ENCODE measurements at regions not wholly inside any gene's neighbourhood (a gene's known extent, or its start where the extent isn't known, plus 50 kb on each side); places are given as distances from the start of the nearest gene placed in this dataset.

DNA sequence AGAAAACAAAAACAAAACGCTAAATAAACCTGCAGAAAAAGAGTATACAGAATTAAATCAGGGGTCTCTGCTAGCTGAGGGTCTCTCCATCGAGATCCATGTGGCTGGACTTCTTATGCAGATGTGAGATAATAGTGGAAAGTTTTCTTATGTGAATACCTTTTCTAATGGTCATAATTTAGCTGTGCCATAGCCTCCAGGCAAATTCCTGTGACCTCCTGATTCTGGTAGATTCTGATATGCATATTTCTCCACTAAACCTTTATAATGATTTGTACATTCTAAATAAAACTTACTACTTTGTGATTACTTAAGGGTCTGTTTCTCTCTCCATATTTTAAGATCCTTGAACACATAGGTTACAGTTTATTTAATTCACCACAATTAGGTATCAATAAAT lies 1002.6 kb downstream of the GALC start:
- in situ Hi-C loops (cut with HindIII; ENCODE audit: low pct_unique_long_range_greater_than_20kb, low sequenced_read_pairs), result no loop called here
- no peak for DNase-seq (ENCODE audit: low read depth)

DNA sequence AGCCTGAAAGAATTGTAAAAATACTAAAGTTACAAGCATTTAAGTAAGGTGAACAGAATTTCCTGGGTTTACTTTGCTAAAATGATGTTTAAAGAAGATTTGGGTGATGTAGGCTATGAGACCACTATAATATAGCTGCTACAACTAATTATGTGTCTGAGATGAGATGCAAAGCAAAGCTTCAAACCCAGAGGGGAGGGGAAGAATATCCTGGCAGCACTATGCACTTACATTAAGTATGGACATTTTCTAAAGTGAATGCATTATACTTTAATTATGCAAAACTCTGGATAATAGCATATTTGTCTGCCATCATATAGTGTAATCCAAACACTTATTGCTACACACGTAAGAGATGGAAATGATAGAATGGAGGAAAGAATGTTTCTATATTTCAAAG lies 1003.7 kb downstream of the GALC start:
- in situ Hi-C loops (cut with HindIII; ENCODE audit: low pct_unique_long_range_greater_than_20kb, low sequenced_read_pairs), result no loop called here
- no peak for DNase-seq (ENCODE audit: low read depth)

DNA sequence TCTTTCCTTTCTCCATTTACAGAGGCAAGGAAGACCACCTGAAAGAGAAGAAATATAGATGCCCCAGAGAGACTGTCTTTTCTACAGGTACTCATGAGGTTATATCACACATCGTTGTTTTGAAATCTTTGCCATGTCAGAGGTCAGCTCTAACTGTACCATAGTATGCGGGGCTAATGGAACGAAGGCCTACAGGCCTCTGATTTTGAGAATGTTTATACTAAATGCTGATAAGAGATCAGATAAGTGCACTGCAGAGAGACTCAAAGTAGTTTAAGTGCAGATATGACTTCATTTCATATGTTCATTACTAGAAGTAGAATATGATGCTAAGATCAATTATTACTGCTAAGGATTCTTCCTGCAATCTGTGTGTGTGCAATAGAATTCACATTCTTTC lies 1005.0 kb downstream of the GALC start:
- no peak for DNase-seq (ENCODE audit: low read depth)
- in situ Hi-C loops (cut with HindIII; ENCODE audit: low pct_unique_long_range_greater_than_20kb, low sequenced_read_pairs), result no loop called here

DNA sequence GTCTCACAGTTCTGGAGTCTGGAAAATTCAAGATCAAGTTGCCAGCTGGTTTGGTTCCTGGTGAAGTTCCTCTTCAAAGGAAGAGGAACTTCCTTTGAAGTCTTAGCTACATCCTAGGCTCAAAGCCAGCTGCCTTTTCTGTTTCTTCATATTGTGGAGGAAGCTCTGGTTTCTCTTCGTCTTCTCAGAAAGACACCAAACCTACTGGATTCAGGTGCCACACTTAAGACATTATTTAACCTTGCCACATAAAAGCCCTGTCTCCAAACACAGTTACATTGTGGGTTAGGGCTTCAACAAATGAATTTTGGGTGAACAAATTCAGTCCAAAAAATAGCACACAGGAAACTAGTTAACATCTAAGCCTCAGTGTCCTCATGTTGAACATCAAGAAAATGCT lies 1019.8 kb downstream of the GALC start:
- no peak for DNase-seq (ENCODE audit: low read depth)
- in situ Hi-C loops (cut with HindIII; ENCODE audit: low pct_unique_long_range_greater_than_20kb, low sequenced_read_pairs), result no loop called here

DNA sequence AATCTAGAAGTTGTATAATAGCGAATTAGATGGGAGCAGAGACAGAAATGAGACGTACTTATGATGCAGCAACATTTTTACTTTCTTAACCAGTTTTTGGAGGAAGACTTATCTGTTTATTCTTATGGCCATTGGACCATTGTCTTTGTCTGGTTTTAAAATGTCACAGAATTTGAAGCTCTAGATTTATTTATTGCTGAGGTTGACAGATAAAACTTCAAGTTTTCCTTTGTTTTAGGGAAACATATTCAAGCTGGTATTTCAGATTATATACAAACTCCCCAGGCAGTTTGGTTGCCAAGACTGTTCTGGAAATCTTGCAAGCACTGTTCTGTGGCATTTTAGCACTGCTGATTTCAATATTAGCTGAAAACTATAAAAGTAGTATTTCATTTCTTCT lies 1021.7 kb downstream of the GALC start:
- no peak for DNase-seq (ENCODE audit: low read depth)
- in situ Hi-C loops (cut with HindIII; ENCODE audit: low pct_unique_long_range_greater_than_20kb, low sequenced_read_pairs), result no loop called here

DNA sequence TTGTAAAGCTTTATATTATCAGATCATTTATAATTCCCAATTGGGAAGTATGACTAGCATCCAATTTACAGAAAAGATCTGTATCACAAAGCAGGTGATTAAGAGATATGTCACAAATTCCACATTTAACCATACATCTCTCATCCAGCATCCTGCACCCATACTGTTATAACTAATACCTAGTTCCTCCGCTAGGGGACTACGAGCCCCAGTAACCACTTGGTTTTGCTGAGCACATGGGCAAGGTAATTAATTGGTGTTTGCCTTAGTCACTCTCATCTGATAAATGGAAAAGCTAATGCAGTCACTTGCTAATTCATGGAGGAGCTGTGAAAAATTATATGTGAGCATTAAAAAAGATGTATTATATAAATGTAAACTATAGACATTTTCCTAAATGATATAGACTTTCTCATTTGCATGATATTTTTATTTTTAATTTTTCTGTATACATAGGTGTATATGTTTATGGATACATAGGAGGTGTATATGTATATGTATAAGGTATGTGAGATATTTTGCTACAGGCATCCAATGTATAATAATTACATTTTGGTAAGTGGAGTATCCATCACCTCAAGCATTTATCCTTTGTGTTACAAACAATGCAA lies 1031.8 kb downstream of the GALC start:
- no peak for DNase-seq (ENCODE audit: low read depth)
- in situ Hi-C loops (cut with HindIII; ENCODE audit: low pct_unique_long_range_greater_than_20kb, low sequenced_read_pairs), result no loop called here

DNA sequence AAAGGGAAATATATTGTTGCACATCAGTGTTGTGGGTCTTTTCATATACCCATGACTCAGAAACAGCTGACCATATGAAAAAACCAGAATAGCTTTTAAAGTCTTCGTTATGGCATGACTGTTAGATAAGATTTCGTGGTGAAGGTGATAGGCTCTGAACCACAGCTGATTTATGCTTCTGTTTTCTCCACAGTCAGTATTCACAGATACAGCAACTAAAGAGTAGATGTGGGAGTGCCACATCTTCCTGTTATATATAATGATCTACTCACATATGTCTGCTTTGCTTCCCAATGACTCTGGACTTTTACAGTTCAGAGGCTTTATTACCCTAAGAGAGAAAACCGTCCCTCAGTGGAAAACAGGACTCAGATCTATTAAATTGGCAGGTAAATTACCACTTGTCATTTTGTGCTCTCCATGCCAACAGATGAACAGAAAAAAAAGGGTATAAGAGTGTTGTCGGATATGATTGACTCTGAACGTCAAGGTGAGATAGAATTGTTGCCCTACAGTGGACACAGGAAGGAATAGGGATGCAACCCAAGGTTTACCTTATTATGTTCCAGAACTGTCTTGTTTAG lies 1037.1 kb downstream of the GALC start:
- DNase-seq (ENCODE audit: low read depth), result no peak
- in situ Hi-C loops (cut with HindIII; ENCODE audit: low pct_unique_long_range_greater_than_20kb, low sequenced_read_pairs), result no loop called here

DNA sequence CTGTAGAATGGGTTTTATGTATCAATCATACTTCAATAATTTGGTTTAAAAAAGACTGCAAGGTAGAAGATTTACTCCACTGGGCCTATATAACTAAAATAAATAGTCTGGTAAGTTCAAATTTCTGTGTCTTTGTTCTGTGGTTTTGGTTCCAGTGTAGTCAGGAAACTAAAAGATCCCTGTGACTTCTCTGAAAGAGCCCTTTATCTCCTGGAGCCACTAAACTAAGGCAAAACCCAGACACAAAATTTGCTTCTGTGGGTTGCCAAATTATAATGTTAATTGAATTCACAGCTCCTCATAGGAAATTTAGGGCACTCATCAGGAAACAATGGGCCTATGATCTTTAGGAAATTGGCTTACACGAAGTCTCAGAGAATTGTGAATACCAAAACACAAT lies 1038.4 kb downstream of the GALC start:
- in situ Hi-C loops (cut with HindIII; ENCODE audit: low pct_unique_long_range_greater_than_20kb, low sequenced_read_pairs), result no loop called here
- DNase-seq (ENCODE audit: low read depth), result no peak

DNA sequence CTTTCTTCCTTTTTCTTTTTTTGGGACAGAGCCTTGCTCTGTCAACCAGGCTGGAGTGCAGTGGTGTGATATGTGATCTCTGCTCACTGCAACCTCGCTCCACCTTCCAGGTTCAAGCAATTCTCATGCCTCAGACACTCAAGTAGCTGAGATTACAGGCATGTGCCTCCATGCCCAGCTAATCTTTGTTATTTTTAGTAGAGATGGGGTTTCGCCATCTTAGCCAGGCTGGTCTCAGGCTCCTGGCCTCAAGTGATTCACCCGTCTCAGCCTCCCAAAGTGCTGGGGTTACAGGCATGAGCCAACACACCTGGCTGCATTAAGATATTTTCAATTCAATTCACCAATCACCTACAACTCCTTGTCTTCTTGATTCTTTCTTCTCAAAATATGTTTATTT lies 1046.5 kb downstream of the GALC start:
- in situ Hi-C loops (cut with HindIII; ENCODE audit: low pct_unique_long_range_greater_than_20kb, low sequenced_read_pairs), result no loop called here
- DNase-seq (ENCODE audit: low read depth), result no peak

DNA sequence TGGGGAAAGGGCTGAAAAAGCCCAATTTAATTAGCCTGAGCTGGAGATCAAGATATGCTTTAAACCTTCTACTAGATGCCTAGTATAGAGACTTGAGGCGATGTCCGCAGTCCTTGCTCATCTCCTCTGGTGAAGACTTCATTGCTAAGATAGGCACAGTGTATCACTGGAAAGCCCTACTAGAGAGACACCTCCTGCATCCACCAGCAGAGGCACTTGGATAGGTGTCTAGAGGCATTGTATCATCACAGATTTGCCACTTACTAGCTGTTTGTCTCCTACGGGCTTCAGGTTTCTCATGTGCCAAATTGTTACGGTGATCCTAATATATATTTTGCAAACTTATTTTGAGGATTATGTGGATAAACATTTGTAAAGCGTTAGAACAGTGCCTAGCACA lies 1048.5 kb downstream of the GALC start:
- no peak for DNase-seq (ENCODE audit: low read depth)
- in situ Hi-C loops (cut with HindIII; ENCODE audit: low pct_unique_long_range_greater_than_20kb, low sequenced_read_pairs), result no loop called here

DNA sequence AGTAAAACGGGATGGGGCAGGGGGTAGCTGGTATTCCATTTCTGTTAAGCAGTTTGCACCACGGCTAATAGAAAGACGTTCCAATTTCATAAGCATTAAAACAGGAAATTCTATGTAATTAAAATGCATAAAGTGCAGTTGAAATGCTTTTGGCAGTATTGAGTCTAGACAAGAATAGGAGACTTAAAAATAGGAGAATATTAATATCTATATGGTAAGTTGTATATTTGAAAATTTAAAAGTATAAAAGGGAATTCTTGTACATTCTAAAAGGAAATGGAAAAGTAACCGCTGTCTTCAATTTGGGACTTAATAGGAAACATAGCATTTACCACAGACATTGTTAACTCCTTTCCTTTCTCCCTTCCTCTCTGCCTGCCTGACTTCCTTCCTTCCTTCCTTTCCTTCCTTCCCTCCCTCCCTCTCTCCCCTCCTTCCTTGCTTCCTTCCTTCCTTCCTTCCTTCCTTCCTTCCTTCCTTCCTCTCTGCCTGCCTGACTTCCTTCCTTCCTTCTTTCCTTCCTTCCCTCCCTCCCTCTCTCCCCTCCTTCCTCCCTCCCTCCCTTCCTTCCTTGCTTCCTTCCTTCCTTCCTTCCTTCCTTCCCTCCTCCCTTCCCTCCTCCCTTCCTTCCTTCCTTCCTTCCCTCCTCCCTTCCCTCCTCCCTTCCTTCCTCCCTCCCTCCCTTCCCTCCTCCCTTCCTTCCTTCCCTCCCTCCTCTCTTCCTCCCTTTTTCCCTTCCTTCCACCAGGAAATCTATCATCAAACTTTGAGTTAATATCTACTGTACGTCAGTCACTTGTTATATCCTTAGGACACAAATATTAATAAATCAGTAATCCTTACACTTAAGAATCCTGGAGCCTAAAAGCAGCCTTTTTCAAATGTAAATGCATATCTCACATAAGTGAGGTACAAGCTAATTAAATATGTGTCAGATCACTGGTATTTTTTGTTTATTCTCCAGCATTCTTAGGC lies 1049.3 kb downstream of the GALC start:
- in situ Hi-C loops (cut with HindIII; ENCODE audit: low pct_unique_long_range_greater_than_20kb, low sequenced_read_pairs), result no loop called here
- DNase-seq (ENCODE audit: low read depth), result no peak

DNA sequence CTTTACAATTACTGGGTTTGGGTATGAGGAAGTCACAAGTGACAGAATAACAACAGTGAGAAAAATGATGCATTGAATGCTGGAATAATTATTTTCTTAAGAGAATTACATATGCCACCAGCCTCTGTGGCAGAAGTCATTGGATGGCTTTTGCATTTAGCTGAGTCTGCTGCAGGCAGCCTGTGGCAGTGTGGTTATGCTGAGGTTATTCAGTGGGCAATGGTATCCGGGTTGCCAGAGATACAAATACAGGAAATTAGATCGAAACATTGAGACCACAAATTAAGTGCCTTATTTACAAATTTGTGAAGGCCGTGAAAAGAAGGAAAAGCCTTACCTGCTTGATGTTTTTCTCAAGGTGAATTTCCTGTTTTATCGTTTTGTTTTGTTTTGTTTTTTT lies 1050.0 kb downstream of the GALC start:
- no peak for DNase-seq (ENCODE audit: low read depth)
- in situ Hi-C loops (cut with HindIII; ENCODE audit: low pct_unique_long_range_greater_than_20kb, low sequenced_read_pairs), result no loop called here

DNA sequence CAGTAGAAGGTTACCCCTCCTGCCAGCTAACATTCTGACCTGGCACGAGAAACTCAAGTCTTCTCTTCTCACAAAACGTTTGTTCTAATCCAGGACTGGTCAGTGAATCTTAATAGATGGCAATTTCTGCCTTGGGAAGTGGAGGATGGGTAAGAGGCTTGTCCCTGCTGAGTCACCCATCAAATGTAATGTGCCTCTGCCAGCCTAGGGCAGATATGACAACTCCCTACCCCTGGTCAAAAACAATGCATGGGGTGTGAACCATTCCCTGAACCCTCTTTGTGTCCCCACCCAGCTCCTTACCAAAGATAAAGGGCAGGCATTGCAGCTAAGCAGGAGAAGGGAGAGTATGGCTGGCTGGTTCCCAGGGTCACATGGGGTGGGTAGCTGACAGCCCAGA lies 1052.9 kb downstream of the GALC start:
- in situ Hi-C loops (cut with HindIII; ENCODE audit: low pct_unique_long_range_greater_than_20kb, low sequenced_read_pairs), result no loop called here
- no peak for DNase-seq (ENCODE audit: low read depth)

DNA sequence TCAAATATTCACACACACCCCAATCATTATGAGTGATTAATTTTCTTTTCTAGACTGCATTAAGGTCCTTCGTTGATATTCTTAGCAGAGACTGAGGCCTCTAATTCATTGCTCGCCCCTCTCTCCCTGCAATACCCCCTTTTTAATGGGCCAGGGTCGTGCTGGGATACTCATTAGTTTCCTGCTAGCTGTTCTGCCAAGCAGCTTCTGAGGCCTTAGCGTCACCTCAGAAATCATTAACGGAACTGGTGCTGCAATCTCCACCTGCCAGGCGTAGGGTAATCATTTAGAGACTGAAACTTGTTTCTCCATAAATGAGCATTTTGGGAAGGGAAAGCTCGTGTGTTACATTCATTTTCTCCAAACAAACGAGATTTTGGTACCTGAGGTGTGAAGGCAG lies 1054.7 kb downstream of the GALC start:
- DNase-seq (ENCODE audit: low read depth), result no peak
- in situ Hi-C loops (cut with HindIII; ENCODE audit: low pct_unique_long_range_greater_than_20kb, low sequenced_read_pairs), result no loop called here

DNA sequence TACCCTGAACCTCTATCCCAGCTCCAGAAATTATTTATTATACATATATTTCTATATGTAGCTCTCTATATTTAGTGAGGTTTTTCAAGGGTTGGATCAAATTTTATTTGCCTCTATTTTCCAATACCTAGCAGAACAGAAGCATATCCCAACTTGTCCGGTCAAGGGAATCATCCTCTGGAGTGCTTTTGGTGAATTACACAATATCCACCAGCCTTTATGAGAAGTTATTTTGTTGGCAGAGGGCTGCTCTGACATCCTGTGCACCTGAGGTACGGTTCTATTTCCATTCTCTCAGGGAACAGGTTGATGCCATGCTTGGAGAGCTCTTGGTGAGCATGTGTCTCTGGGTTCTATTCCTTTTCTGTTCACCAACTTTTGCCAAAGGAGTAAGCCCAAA lies 1056.4 kb downstream of the GALC start:
- in situ Hi-C loops (cut with HindIII; ENCODE audit: low pct_unique_long_range_greater_than_20kb, low sequenced_read_pairs), result no loop called here
- no peak for DNase-seq (ENCODE audit: low read depth)

DNA sequence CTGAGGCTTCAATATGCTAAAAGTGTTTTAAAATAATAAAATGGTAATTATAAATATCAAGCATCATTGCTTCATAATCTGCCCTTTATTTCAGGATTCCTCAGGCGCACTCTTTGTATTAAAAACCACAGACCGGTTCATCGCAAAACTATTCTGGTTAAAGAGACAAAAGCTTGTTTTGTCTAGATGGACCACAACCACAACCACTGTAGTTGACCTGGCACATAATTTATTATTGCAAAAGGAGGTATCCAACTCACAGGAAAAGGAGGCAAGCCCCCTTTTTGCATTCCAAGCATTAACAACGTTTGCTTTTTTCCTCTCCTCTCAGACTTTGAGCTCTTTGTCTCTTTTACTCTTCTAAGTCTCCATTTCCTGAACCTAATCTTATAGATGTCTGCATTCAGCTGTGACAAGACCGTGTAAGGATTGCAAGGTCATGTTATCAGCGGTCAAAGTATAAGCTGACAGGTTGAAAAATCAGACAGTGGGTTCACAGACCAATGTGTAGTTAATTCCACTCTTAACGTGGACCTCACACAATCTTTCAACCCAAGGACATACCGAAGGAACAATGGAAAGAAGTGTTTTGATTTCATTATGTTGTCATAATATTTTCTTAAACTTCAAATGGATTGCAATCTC lies 1057.6 kb downstream of the GALC start:
- DNase-seq (ENCODE audit: low read depth), result no peak
- in situ Hi-C loops (cut with HindIII; ENCODE audit: low pct_unique_long_range_greater_than_20kb, low sequenced_read_pairs), result no loop called here

DNA sequence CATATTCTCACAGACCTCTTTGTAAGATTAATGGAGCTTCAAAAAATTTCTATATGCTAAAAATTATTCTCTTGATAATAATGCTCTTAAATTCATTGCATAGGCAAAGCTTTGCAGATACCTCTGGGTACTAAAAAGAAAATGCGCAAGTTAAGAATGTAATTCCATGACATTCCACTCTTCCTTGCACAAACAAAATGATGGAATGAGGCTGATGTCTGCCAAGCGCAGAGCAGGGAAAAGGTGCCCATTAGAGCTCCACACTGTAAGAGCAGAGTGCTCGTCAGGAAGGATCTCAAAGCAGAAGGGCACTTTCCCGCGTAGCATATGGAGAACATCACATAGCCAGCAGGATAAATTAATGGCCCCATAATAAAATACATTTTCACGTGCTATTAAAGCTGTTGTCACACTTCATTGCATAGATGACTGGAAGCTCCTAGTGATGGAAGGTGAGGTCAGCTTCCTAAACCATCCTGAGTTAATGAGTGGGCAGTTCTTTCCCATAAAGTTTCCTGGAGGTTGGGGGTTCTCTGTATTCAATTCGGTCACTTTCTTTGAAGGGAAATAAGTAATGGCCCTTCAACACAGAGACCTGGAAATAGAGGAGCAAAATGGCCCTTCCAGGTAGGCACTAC lies 1058.9 kb downstream of the GALC start:
- in situ Hi-C loops (cut with HindIII; ENCODE audit: low pct_unique_long_range_greater_than_20kb, low sequenced_read_pairs), result no loop called here

DNA sequence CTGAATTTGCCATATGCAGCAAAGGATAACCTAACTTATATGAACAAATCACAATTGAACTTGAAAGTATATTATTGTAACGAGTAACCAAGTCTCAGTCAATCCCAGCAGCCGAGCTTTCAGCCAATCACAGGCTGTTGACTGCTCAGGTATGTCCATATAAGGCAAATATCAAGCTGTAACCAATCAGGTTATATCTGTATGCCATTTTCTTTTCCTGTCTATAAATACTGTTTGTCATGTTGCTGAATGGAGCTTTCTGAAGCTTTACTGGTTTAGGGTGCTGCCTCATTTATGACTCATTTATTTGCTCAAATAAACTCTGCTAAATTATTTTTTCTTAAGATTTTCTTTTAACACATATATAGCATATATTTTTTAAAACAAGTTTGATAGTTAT lies 1059.5 kb downstream of the GALC start:
- in situ Hi-C loops (cut with HindIII; ENCODE audit: low pct_unique_long_range_greater_than_20kb, low sequenced_read_pairs), result no loop called here
- no peak for DNase-seq (ENCODE audit: low read depth)

More for the DNA sequence above, 1058.9 kb downstream of the GALC start:
- DNase-seq (ENCODE audit: low read depth), result no peak

DNA sequence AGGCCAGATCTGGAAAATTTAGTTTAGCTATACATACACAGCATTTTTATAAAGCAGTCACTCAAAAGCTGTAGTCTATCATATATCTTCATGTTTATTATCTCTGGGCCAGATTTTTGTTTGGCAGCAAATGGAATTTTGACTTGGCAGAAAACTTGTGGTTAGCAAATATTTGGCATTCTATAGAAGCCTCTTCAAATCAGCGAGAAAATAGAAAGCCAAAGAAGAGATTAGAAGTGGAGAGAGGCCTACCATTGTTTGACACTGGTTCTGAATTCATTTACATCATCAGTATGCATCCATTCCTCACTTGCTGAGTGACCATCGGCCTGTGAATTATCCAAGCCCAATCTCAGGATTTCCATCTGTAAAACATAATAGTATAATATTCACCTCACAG lies 1077.6 kb downstream of the GALC start:
- DNase-seq (ENCODE audit: low read depth), result no peak
- in situ Hi-C loops (cut with HindIII; ENCODE audit: low pct_unique_long_range_greater_than_20kb, low sequenced_read_pairs), result no loop called here
